GM18873 (cell line): ENCODE measurements at regions not wholly inside any gene's neighbourhood (a gene's known extent, or its start where the extent isn't known, plus 50 kb on each side); places are given as distances from the start of the nearest gene placed in this dataset.
"Not testable (repeated sequence)": the region's sequence is repeated elsewhere in the genome, so short reads cannot be mapped to it uniquely, and the experiment has no call there.

Source experiments
- ATAC-seq: cut with Tn5 transposase; IDR thresholded peaks from one replicate; pipeline ENCODE4 v1.9.1; 2021; ENCODE audit warnings: mild to moderate bottlenecking, moderate library complexity, moderate number of reproducible peaks; ENCODE audit not compliant: unreplicated experiment, low FRiP score

DNA sequence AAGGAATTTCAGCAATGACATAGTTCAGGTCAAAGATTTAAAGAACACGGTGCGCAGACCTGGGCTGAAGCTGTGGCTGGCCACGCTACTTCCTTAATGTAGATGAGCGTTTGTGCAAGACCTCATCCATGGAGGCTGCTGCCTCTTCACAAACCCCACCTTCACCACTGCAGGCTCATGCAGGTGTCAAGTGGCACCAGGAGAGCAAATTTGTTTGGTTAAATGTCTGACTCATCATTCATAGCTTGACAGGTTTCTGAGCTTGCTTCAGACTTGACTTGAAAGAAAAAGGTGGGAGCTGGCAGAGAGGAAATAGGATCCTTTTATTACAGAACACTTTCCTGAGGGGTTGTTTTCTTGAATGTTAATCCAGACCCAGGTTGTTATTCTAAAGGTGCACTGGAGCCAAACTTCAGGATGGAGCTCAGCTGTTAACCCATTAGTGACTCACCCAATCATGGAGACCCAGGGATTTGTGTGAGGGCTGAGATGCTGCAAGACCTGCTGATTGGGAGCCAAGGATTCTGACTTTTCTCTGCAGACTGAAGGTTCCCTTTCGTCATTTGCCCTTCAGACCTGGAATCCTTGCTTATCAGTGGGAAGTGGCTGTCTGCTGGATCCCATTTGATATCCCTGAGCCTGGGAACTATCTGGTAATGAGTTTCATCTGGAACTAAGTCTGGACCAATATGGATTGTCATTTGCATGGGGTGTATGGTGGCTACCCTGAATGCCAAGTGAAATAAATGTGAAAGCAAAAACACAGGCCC is 315.3 kb downstream of the PTTG2 start:
- ATAC-seq: no peak

DNA sequence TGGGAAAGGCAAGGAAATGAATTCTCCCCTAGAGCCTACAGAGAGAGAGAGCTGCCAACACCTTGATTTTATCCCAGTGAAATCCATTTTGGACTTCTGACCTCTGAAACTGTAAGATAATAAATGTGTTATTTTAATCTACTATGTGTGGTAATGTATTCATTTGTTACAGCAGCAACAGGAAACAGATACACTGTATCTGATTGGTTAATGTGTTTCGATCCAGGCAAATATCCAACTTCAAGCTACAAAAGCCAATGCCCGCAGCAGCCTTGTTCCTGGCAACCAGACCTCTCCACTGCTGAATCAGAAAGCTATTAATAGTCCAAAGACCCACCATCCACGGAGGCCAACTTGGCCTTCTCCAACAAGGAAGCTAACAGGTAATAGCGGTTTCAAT is 318.1 kb downstream of the PTTG2 start:
- no peak for ATAC-seq

DNA sequence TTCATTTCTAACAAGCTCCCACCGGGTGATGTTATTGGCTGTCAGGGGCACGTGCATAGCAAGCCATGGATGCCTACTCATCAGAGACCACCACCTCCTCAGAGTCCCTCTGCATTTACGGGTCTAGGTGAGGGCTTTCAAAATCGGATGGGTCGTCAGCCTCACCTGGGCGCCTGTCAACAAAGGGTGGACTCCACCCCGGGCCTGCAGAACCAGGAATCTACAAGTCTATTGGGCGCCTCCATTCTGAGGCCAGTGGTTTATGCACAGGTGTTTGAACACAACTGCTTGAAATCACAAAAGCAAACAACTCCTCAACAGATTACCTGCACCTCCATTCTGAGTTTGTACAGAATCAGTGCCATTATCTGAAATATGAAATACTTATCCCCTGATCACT is 318.9 kb downstream of the PTTG2 start:
- no peak for ATAC-seq

DNA sequence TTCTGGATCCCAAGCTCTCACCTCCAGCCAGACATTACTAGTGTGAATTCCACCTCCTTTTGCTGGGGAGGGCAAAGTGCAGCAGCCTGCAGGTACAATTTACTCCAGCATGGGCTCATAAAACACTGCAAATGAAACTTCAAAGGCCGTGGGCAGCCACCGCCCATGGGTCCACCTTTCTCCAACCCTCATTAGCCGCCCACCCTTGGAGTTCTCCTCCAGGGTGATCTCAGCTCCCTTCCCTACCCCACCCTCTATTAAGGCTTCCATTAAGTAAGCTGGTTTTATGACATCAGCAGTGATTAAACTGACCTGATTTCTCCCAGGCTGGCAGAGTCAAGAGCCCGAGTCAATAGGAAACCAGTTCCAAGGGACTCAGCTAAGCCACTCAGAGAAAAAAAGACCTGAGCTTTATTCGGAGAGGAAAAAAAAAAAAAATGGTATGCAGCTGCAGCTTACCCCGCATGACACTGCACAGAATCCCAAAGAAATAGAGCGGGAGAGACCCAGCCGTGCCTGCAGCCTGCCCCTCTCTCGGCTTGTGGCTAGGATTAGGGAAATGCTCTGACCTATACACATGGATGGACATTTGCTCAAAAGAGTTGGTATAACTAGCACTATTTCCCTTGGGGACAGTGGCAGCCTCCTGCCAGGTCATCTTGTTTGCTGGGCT is 319.6 kb downstream of the PTTG2 start:
- ATAC-seq: no peak

DNA sequence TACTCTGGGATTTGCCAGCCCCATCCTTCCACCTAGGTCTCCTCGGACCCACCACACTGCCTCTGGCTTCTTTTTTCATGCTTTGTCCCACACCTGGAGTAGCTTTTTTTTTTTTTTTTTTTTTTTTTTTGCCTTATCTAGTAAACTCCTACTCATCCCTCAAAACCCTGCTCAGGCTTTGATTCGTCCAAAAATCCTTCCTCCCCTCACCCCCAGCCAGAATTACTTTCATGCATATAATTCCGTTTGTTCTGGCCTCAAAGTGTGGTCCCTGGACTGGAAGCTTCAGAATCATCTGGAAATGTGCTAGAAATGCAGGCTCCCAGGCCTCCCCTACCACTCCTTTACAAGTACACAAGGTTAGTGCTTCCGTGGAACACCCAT is 320.1 kb downstream of the PTTG2 start:
- ATAC-seq: no peak

DNA sequence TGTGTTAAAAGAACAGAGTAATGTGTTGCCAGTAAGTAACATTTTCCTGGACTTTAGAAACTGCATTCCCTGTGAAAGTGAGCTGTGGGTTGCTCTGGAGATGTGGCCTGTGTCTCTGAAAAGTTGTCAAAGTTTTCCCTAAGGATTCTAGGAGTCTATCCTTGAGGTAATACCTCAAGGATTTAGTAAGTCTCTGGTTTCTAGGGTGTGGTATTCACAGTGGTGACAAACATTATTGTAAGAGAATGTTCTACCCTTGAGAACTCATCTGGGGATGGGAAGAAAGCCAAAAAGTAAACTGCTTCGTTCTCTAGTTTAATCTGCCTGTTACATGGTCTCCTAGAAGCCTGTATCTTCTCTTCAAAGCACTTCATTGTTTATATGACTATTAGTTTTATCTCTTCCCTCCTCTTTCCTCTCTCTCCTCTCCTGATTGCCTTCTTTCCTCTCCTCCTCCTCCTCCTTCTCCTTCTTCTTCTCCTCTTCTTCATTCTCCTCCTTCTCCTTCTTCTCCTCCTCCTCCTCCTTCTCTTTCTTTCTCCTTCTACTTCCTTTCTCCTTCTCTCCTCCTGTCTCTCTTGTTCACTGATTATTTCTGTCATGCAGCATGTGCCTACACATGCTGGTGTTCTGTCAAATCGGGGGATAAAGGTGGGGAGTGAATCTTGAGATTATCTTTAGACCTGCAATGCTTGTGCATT is 321.3 kb downstream of the PTTG2 start:
- ATAC-seq: no peak

DNA sequence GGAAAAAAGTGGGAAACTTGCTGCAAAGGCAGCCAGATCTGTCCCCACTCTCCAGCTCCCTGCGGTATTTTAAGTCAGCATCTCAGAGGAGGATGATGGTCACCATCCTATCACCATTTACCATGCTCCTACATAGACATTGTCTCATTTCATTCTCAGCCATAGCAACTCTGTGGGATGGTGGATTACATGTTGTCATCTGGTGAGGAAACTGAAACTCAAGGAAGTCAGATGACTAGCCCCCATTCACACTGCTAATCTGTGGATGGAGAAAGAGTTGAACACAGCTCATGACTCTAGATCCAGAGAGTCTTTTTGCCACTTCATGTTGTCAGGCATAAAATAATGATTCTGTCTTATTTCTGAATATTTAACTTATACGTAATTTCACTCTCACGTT is 323.5 kb downstream of the PTTG2 start:
- no peak for ATAC-seq

DNA sequence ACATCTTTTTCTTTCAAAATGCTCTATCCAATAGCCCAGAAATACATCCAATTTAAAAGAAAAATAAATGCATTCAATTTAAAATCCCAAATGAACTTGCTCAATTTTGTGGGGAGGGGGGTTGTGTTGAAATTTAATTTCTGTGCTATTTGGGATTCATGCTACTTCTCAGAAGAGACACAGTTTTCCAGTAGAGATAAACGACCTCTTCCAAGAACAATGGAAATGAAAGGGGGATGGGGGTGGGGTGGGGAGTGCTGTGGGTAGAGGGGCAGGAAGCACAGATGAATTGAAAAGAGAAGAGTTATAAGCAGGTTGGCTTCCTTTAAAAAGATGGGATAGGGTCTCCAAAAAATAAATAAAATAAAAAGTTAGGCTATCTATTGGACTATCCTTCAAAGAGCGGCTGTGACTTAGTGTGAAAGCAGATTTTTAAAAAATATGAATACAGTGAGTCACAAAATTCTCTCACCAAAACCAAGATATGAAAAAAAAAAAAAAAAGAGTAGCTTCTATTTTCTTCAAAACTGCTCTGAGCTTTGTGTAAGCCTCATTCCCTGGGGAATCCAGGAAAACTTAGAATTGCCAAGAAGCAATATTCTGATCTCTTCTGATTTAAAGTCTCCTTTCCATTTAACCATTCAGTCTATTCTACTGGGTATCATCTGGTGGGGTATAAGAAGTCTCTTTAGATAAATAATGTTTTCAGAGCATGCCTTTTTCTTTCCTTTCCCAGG is 324.3 kb downstream of the PTTG2 start:
- ATAC-seq: no peak

DNA sequence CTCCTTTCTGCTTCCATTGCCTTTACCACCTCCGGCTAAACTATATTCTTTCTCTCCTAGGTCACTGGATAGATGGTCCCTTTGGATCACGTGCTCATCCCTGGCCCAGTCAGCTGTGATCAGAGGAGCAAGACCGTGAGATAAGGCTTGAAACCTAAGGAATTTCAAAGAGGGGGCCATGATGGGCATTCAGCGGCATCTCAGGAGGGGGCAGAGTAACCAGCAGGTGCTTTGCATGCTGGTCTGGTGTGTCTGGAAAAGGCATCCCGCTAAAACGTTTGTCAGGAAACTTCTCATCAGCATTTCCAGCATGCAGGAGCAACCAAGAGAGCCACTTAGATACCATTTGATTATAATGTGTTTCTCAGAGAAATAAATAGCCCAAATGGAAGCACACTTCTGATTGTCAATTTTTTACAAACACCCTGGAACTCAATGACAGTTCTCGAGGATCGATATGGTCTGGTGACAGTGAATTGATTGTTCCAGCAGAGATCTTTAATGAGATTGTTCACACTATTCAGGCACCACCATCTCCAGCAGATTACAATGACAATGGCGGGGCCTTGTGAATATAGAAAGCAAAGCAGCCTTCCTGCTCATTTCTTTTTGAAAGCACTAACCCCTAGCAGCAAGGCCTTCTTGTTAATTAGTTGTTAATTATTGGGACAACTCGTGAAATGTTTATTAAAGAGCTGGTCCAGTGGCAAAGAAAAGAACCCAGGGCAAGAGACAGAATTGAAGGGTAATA is 327.1 kb downstream of the PTTG2 start:
- no peak for ATAC-seq

DNA sequence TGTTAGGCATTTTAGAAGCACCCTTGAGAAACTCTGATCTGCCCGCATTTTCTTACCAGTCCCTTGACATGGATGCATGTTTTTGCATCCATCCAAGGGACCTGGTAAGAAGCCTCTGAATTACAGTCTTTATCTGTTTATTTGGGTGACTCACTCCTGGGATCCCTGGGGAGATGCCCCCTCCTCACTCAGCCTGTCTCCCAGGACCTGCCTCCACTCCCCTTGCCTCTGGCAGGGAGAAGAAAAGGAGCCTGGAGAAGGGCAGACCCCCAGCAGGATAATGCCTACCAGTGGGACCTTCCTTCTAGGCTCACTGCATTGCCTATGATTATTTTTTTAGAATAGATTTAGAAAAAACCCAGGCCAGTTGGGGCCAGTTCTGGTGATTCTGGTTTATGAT is 329.4 kb downstream of the PTTG2 start:
- ATAC-seq: no peak

DNA sequence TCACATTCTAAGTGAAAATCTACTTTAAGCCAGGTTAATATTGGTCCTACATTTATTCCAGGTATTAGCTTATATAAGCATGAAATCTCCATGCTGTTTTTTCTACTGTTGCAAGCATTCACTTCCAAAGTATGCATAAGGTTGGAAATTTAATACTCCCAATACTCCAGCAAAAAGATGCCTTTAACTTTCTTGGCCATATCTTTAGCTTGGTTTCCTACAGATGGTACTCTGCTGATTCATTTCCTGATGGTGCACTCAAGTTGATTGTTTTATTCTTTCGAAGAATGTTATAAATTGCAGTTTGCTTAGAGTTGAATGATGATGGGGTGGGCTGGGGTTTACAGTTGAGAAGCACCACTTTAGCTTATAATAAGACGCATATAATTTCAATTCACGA is 330.2 kb downstream of the PTTG2 start:
- no peak for ATAC-seq

DNA sequence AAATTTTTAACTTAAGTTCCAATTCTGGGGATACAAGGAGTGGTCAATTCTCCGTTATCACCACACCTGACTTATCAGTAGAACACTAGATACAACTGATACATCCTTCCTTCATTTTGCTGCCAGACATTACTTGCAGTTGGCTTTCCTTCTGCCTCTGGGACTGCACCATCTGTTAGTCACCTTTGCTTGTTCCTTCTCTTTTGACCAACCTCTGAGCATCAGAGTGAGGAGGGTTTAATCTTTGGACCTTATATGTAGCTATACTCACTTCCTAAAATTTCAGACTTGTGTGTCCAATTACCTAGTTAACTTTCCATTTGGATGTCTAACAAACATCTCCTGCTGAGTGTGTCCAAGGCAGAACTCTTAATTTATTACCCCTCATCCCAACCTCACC is 330.7 kb downstream of the PTTG2 start:
- ATAC-seq: no peak

DNA sequence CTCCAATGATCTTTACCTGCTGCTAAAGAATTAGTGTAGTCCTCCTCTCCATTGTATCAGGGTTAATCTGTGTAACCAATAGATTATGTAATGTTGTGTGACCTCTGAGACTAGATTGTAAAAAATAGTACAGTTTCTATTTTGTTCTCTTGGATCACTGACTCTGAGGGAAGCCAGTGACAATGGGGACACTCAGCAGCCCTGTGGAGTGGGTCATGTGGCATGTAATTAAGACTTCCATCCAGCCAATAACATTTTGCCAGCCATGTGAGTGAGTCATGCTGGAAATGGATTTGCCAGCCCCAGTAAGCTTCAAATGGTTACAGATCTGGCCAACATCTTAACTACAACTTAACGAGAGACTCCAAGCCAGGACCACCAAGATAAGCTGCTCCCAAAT is 332.3 kb downstream of the PTTG2 start:
- ATAC-seq: no peak

DNA sequence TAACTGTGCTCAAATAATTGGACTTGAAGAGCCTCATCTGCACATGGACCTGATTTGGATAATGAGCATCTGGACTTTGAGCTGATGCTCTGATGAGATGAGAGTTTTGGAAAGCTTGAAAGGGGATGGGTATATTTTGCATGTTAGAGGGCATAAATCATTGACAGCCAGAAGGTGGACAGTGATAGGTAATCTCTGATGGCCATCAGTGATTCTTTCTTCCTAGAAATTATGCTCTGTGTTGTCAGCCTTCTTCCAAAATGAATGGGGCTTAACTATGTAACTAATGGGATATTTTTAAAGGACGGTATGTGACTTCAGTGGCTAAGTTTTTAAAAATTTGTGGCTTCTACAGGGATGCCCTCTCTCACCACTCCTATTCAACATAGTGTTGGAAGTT is 334.0 kb downstream of the PTTG2 start:
- no peak for ATAC-seq

DNA sequence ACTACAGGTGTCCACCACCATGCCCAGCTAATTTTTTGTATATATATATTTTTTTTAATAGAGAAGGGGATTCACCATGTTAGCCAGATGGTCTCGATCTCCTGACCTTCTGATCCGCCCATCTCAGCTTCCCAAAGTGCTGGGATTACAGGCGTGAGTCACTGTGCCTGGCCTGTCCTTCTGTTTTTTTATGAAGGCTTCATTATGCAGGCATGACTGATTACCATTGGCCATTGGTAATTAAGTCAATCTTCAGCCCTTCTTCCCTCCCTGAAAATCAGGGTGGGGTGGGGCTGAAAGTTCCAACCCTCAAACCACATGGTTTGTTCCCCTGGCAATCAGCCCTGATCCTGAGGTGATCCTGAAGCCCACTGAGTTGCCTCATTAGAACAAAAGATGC is 336.9 kb downstream of the PTTG2 start:
- ATAC-seq: no peak

DNA sequence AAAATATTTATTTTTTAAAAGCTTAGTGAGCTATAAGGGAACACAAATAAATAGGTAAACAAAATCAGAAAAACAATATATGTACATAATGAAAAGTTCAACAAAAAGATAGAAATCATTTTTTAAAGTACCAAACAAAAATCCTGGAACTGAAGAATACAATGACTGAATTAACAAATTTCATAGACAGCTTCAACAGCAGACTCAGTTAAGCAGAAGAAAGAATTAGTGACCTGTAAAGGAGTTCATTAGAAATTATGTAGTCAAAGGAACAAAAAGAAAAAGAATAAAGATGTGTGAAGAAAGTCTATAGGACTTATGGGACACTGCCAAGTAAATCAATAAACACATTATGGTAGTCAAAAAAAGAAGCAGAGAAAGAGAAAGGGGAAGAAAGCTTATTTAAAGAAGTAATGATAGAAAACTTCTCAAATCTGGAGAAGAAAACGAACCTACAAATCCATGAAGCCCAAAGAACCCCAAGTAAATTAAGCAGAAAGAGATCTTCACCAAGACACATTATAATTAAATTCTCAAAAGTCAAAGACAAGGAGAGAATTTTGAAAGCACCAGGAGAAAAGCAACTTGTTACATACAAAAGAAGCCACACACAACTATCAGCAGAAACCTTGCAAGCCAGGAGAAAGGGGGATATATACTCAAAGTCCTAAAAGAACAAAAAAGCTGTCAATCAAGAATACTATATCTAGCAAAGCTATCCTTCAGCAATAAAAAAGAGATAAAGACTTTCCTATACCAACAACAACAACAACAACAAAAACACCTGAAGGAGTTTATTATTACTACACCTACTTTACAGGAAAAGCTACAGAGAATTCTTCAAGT is 338.9 kb downstream of the PTTG2 start:
- no peak for ATAC-seq

DNA sequence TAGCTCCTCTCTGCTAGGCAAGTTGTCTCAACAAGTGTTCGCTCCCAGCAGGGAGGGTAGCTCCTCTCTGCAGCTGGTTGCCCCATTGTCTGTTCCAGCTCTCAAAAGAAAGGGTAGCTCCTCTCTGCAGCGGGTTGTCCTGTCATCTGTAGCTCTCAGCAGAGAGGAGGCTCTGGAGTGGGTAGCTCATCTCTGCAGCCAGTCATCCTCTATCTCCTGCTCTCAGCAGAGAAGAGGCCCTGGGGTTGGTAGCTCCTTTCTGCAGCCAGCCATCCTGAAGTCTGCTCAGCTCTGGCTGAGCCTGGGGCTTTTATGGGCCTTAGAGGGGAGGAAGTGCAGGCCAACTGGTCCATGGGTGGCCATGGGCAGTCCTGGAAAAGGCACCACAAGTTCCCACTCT is 342.7 kb downstream of the PTTG2 start:
- ATAC-seq: no peak

DNA sequence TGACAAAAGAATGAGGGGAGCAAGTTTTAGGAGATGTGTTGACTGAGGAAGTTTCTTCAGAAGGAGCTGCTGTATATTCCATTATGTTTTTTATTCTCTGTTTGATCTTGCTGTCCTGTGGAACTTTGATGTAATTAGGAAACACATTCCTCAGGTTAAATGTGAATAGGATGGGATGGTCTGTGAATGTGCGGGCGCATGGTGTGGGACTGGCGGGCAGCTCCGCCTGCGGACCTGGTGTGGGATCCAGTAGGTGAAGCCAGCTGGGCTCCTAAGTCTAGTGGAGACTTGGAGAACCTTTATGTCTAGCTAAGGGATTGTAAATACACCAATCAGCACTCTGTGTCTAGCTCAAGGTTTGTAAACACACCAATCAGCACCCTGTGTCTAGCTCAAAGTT is 344.3 kb downstream of the PTTG2 start:
- ATAC-seq: not testable (repeated sequence)

DNA sequence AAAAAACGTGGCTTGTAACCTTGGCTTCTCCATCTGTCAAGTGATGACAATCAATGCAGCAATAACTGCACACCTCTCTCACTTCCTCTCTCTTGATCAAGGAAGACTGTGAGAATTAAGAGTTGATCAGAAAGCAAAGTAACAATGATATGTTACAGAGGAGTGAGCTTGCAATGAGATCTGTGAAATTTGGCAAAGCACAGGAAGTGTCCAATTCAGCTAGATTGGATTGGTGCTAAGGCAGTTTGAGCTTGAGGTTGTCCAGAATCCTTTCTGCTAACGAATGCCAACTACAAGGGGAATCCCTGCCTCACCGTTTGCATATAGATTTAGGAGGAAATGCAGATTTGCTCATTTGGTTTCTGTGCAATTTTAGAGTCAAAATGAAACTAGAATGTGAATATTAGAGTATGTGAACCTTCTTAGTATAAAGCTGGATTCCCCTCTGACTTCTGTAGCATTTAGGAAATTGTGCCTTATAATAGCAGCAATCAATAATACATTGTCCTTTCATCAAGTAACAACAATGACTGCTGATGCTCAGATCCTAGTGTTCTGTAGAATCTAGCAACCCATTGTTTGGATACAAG is 346.4 kb downstream of the PTTG2 start:
- ATAC-seq: peak; percentile 53
